GM23338 (cell line): ENCODE measurements at regions not wholly inside any gene's neighbourhood (a gene's known extent, or its start where the extent isn't known, plus 50 kb on each side); places are given as distances from the start of the nearest gene placed in this dataset.
A peak's percentile ranks its signal among the peaks of the same experiment; 100 is the strongest.

ENCODE experiments used
- ATAC-seq: fragments of 200-7000 bp; cut with Tn5 transposase; 3 replicates; pipeline ENCODE4 v1.9.1; 2020
- DNase-seq: peaks from one replicate; pipeline ENCODE4 v3.0.0-alpha.2; 2015; ENCODE audit warnings: low spot score
- H2AFZ ChIP-seq: fragments of 200-600 bp; sonication (generic); 2 replicates; pipeline ENCODE4 v1.8.0; 2016; ENCODE audit warnings: antibody characterized with exemption, mild to moderate bottlenecking, moderate library complexity
- H3F3A ChIP-seq: fragments of 200-600 bp; sonication (generic); replicated peaks from 2 replicates; pipeline ENCODE4 v1.8.0; 2017; ENCODE audit warnings: antibody characterized with exemption, mixed run types, low read depth
- H3K27ac ChIP-seq: fragments of 200-600 bp; sonication (generic); 2 replicates; pipeline ENCODE4 v1.6.1; 2016; ENCODE audit warnings: low read depth
- H3K27me3 ChIP-seq: fragments of 200-600 bp; sonication (generic); 2 replicates; pipeline ENCODE4 v1.8.0; 2016; ENCODE audit warnings: mild to moderate bottlenecking, mixed run types, moderate library complexity; ENCODE audit not compliant: insufficient read depth
- H3K36me3 ChIP-seq: fragments of 200-600 bp; sonication (generic); 2 replicates; pipeline ENCODE4 v1.8.0; 2016; ENCODE audit warnings: mild to moderate bottlenecking; ENCODE audit not compliant: insufficient read depth
- H3K4me1 ChIP-seq: fragments of 200-600 bp; sonication (generic); 2 replicates; pipeline ENCODE4 v1.8.0; 2016; ENCODE audit warnings: mild to moderate bottlenecking, moderate library complexity; ENCODE audit not compliant: insufficient read depth
- H3K4me2 ChIP-seq: fragments of 200-600 bp; sonication (generic); 2 replicates; pipeline ENCODE4 v1.7.1; 2017; ENCODE audit warnings: mixed run types
- H3K4me3 ChIP-seq: fragments of 200-600 bp; sonication (generic); 2 replicates; pipeline ENCODE4 v1.6.1; 2016; ENCODE audit warnings: mixed run types
- H3K79me2 ChIP-seq: fragments of 200-600 bp; sonication (generic); replicated peaks from 2 replicates; pipeline ENCODE4 v1.8.0; 2017; ENCODE audit warnings: mild to moderate bottlenecking; ENCODE audit not compliant: insufficient read depth
- H3K9me2 ChIP-seq: fragments of 200-600 bp; sonication (generic); 2 replicates; pipeline ENCODE4 v1.8.0; 2017; ENCODE audit not compliant: insufficient read depth
- H4K20me1 ChIP-seq: fragments of 200-600 bp; sonication (generic); replicated peaks from 2 replicates; pipeline ENCODE4 v1.8.0; 2017; ENCODE audit warnings: mild to moderate bottlenecking; ENCODE audit not compliant: insufficient read depth
- H3K27ac Mint-ChIP-seq: 2 replicates; pipeline ENCODE4 v1.8.0; 2020; ENCODE audit warnings: inconsistent platforms, mild to moderate bottlenecking, moderate library complexity, mixed read lengths
- H3K27me3 Mint-ChIP-seq: 3 replicates; pipeline ENCODE4 v1.8.0; 2022; ENCODE audit warnings: low read depth, mild to moderate bottlenecking, moderate library complexity, mixed read lengths, inconsistent platforms; ENCODE audit not compliant: insufficient read depth, poor library complexity
- H3K36me3 Mint-ChIP-seq: 3 replicates; pipeline ENCODE4 v1.8.0; 2021; ENCODE audit warnings: low read depth, mild to moderate bottlenecking, inconsistent platforms, moderate library complexity, mixed read lengths
- H3K4me1 Mint-ChIP-seq: 3 replicates; pipeline ENCODE4 v1.8.0; 2020; ENCODE audit warnings: mild to moderate bottlenecking, inconsistent platforms, mixed read lengths
- H3K4me3 Mint-ChIP-seq: 3 replicates; pipeline ENCODE4 v1.8.0; 2021; ENCODE audit warnings: moderate library complexity, mild to moderate bottlenecking, inconsistent platforms, mixed read lengths
- H3K9me3 Mint-ChIP-seq: 3 replicates; pipeline ENCODE4 v1.8.0; 2020; ENCODE audit warnings: moderate library complexity, mild to moderate bottlenecking, inconsistent platforms, mixed read lengths
- CREB1 ChIP-seq: fragments of 250-450 bp; sonication (Bioruptor Pico); IDR thresholded peaks from 2 replicates; pipeline ENCODE4 v1.5.0; 2020; ENCODE audit warnings: low read depth, mild to moderate bottlenecking, moderate library complexity
- ETS1 ChIP-seq: IDR thresholded peaks from 2 replicates; pipeline ENCODE4 v1.6.1; 2016; ENCODE audit warnings: antibody characterized with exemption
- EZH2 ChIP-seq: fragments of 200-600 bp; sonication (generic); IDR thresholded peaks from one replicate; pipeline ENCODE4 v1.8.0; 2017; ENCODE audit warnings: antibody characterized with exemption, mild to moderate bottlenecking, low read depth; ENCODE audit not compliant: unreplicated experiment
- EZH2phosphoT487 ChIP-seq: fragments of 200-600 bp; sonication (generic); IDR thresholded peaks from one replicate; pipeline ENCODE4 v1.8.1; 2018; ENCODE audit warnings: antibody characterized with exemption; ENCODE audit not compliant: unreplicated experiment
- JUNB ChIP-seq: IDR thresholded peaks from one replicate; pipeline ENCODE4 v1.6.1; 2016; ENCODE audit warnings: antibody characterized with exemption; ENCODE audit not compliant: unreplicated experiment
- NANOG ChIP-seq: IDR thresholded peaks from 2 replicates; pipeline ENCODE4 v1.6.1; 2016; ENCODE audit warnings: antibody characterized with exemption, borderline replicate concordance
- POLR2AphosphoS5 ChIP-seq: IDR thresholded peaks from 2 replicates; pipeline ENCODE4 v1.6.1; 2016; ENCODE audit warnings: antibody characterized with exemption, low read depth
- REST ChIP-seq: IDR thresholded peaks from one replicate; pipeline ENCODE4 v1.6.1; 2018; ENCODE audit warnings: antibody characterized with exemption; ENCODE audit not compliant: unreplicated experiment
- STAT1 ChIP-seq: IDR thresholded peaks from one replicate; pipeline ENCODE4 v1.6.1; 2016; ENCODE audit warnings: antibody characterized with exemption; ENCODE audit not compliant: unreplicated experiment
- ZNF114 ChIP-seq: fragments of 250-450 bp; sonication (Bioruptor Pico); IDR thresholded peaks from 2 replicates; pipeline ENCODE4 v1.5.0; 2020; ENCODE audit warnings: mild to moderate bottlenecking, moderate library complexity
- ZNF331 ChIP-seq: fragments of 250-450 bp; sonication (Bioruptor Pico); IDR thresholded peaks from 2 replicates; pipeline ENCODE4 v1.5.0; 2020; ENCODE audit warnings: low read depth, mild to moderate bottlenecking, moderate library complexity
- ZNF462 ChIP-seq: fragments of 250-450 bp; sonication (Bioruptor Pico); IDR thresholded peaks from 2 replicates; pipeline ENCODE4 v1.5.0; 2020; ENCODE audit warnings: mild to moderate bottlenecking, moderate library complexity
- TF ChIP-seq, protein P1 (sequence below), 2 experiments: fragments of 200-600 bp in 1 of 2; sonication (generic) in 1 of 2; conservative IDR thresholded peaks; 2 replicates each; pipeline versions ENCODE4 v1.5.1 to v1.6.1; 2016 to 2017; ENCODE audit warnings: antibody characterized with exemption in 2 of 2, low read depth in 2 of 2, mild to moderate bottlenecking in 2 of 2, moderate library complexity in 1 of 2

- peak; percentile 82 for ATAC-seq
- Mint-ChIP-seq H3K9me3 (no peaks in the 10 kb centered on the region), H3K27me3 (peaks cover 10% of the 10 kb centered on the region), H3K4me1 (peaks cover 8% of the 10 kb centered on the region), H3K27ac (no peak overlapping the region), H3K4me3 (no peak overlapping the region), H3K36me3 (no peaks in the 10 kb centered on the region)
- no peak overlapping the region for H3K4me3 ChIP-seq
- no peaks in the 10 kb centered on the region for H3K36me3 ChIP-seq
- H3K9me2 ChIP-seq: peaks cover 7% of the 10 kb centered on the region; the same call in 1 of the 2 replicates
- no peak overlapping the region for H3K27ac ChIP-seq
- H3K4me1 ChIP-seq: no peaks in the 10 kb centered on the region
- 0 out of 2 replicates have a peak, but pooled peaks cover under 1% of the 10 kb centered on the region for H3K27me3 ChIP-seq
- no peaks in the 10 kb centered on the region for H3K79me2 ChIP-seq
- no peak for DNase-seq
- TF ChIP-seq ZNF331 (no peak), ZNF462 (no peak), STAT1 (no peak), JUNB (no peak), EZH2 (no peak), NANOG (no peak), EZH2phosphoT487 (no peak), REST (no peak), ETS1 (no peak), POLR2AphosphoS5 (no peak), CREB1 (no peak), ZNF114 (no peak)
- TF ChIP-seq, protein P1, sequence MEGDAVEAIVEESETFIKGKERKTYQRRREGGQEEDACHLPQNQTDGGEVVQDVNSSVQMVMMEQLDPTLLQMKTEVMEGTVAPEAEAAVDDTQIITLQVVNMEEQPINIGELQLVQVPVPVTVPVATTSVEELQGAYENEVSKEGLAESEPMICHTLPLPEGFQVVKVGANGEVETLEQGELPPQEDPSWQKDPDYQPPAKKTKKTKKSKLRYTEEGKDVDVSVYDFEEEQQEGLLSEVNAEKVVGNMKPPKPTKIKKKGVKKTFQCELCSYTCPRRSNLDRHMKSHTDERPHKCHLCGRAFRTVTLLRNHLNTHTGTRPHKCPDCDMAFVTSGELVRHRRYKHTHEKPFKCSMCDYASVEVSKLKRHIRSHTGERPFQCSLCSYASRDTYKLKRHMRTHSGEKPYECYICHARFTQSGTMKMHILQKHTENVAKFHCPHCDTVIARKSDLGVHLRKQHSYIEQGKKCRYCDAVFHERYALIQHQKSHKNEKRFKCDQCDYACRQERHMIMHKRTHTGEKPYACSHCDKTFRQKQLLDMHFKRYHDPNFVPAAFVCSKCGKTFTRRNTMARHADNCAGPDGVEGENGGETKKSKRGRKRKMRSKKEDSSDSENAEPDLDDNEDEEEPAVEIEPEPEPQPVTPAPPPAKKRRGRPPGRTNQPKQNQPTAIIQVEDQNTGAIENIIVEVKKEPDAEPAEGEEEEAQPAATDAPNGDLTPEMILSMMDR (conservative IDR thresholded peaks at IDR 0.05; ENCODE audit: low read depth in 2 of 2): no peak
- H4K20me1 ChIP-seq: no peaks in the 10 kb centered on the region
- no peaks in the 10 kb centered on the region for H3F3A ChIP-seq
- no peak overlapping the region for H3K4me2 ChIP-seq
- peak overlapping the region; percentile 32; the same call in 1 of the 2 replicates for H2AFZ ChIP-seq
These were observed 245.9 kb downstream of the TFCP2L1 start for GRCh38 chr2:121038891-121039616.
